Osteoblast (primary cell): ENCODE measurements at regions not wholly inside any gene's neighbourhood (a gene's known extent, or its start where the extent isn't known, plus 50 kb on each side); places are given as distances from the start of the nearest gene placed in this dataset.

ENCODE experiments used
- DNase-seq: peaks from one replicate; pipeline ENCODE4 v3.0.0; 2011; ENCODE audit warnings: low spot score, mixed read lengths; ENCODE audit not compliant: insufficient read length; ENCODE audit errors: missing footprints
- H2AFZ ChIP-seq: 2 replicates; pipeline ENCODE4 v1.6.0; 2011; ENCODE audit warnings: mild to moderate bottlenecking, low read length
- H3K27ac ChIP-seq: 2 replicates; pipeline ENCODE4 v1.5.1; 2011; ENCODE audit warnings: mild to moderate bottlenecking, low read depth, low read length, moderate library complexity
- H3K27me3 ChIP-seq: 2 replicates; pipeline ENCODE4 v1.6.0; 2012; ENCODE audit warnings: mild to moderate bottlenecking, control low read depth, inconsistent platforms, low read length, moderate library complexity; ENCODE audit not compliant: insufficient read depth
- H3K36me3 ChIP-seq: 2 replicates; pipeline ENCODE4 v1.5.1; 2011; ENCODE audit warnings: mild to moderate bottlenecking, low read length, control low read depth, moderate library complexity; ENCODE audit not compliant: insufficient read depth
- H3K4me1 ChIP-seq: 2 replicates; pipeline ENCODE4 v1.5.1; 2011; ENCODE audit warnings: mild to moderate bottlenecking, low read length, control low read depth, moderate library complexity; ENCODE audit not compliant: insufficient read depth
- H3K4me2 ChIP-seq: 2 replicates; pipeline ENCODE4 v1.6.0; 2011; ENCODE audit warnings: mild to moderate bottlenecking, low read length; ENCODE audit not compliant: insufficient read depth
- H3K4me3 ChIP-seq: fragments of 200-600 bp; sonication (generic); 3 replicates; pipeline ENCODE4 v1.5.1; 2012; ENCODE audit warnings: mild to moderate bottlenecking, low read length, inconsistent platforms; ENCODE audit not compliant: insufficient read depth
- H3K79me2 ChIP-seq: 2 replicates; pipeline ENCODE4 v1.6.0; 2012; ENCODE audit warnings: mild to moderate bottlenecking, low read length, control low read depth, inconsistent platforms; ENCODE audit not compliant: insufficient read depth
- H3K9me3 ChIP-seq: 2 replicates; pipeline ENCODE4 v1.5.1; 2011; ENCODE audit warnings: low read depth, low read length, control low read depth
- H4K20me1 ChIP-seq: 2 replicates; pipeline ENCODE4 v1.6.0; 2012; ENCODE audit warnings: mild to moderate bottlenecking, low read length, control low read depth; ENCODE audit not compliant: insufficient read depth
- CTCF ChIP-seq: IDR thresholded peaks from 2 replicates; pipeline ENCODE4 v1.5.1; 2011; ENCODE audit warnings: mild to moderate bottlenecking, low read depth, low read length, moderate library complexity; ENCODE audit errors: extremely low read depth

GRCh38 chr6:167731216-167731615 lies 95.5 kb upstream of the AFDN start:
- H3K36me3 ChIP-seq, result no peaks in the 10 kb centered on the region
- H3K27ac ChIP-seq, result no peak overlapping the region
- no peaks in the 10 kb centered on the region for H3K79me2 ChIP-seq
- no peaks in the 10 kb centered on the region for H4K20me1 ChIP-seq
- H3K4me2 ChIP-seq, result no peak overlapping the region
- no peaks in the 10 kb centered on the region for H3K9me3 ChIP-seq
- H3K4me1 ChIP-seq, result no peaks in the 10 kb centered on the region
- no peak overlapping the region for H3K4me3 ChIP-seq
- H3K27me3 ChIP-seq, result no peaks in the 10 kb centered on the region
- TF ChIP-seq CTCF, result no peak
- DNase-seq, result no peak
- no peak overlapping the region for H2AFZ ChIP-seq

- DNase-seq, result no peak
- H3K9me3 ChIP-seq, result no peaks in the 10 kb centered on the region
Measured at GRCh38 chr6:167731731-167732422, 94.8 kb upstream of the AFDN start.

GRCh38 chr6:167733740-167734661 lies 92.7 kb upstream of the AFDN start:
- H3K4me2 ChIP-seq, result no peak overlapping the region
- no peak overlapping the region for H3K27ac ChIP-seq
- H3K27me3 ChIP-seq, result no peaks in the 10 kb centered on the region
- no peak for TF ChIP-seq CTCF
- no peak overlapping the region for H2AFZ ChIP-seq
- no peaks in the 10 kb centered on the region for H4K20me1 ChIP-seq
- no peaks in the 10 kb centered on the region for H3K4me1 ChIP-seq
- no peak overlapping the region for H3K4me3 ChIP-seq
- no peaks in the 10 kb centered on the region for H3K36me3 ChIP-seq
- no peaks in the 10 kb centered on the region for H3K79me2 ChIP-seq
- DNase-seq, result no peak
- H3K9me3 ChIP-seq, result no peaks in the 10 kb centered on the region

More at GRCh38 chr6:167731731-167732422, 94.8 kb upstream of the AFDN start:
- no peak overlapping the region for H3K4me2 ChIP-seq
- no peak overlapping the region for H3K27ac ChIP-seq
- no peaks in the 10 kb centered on the region for H3K27me3 ChIP-seq
- no peaks in the 10 kb centered on the region for H3K36me3 ChIP-seq
- H3K79me2 ChIP-seq, result no peaks in the 10 kb centered on the region
- H3K4me1 ChIP-seq, result no peaks in the 10 kb centered on the region
- no peak overlapping the region for H3K4me3 ChIP-seq
- H2AFZ ChIP-seq, result no peak overlapping the region
- no peaks in the 10 kb centered on the region for H4K20me1 ChIP-seq
- TF ChIP-seq CTCF, result no peak

- H3K9me3 ChIP-seq, result no peaks in the 10 kb centered on the region
Measured at GRCh38 chr6:167734662-167735083, 92.0 kb upstream of the AFDN start.

More at GRCh38 chr6:167734662-167735083, 92.0 kb upstream of the AFDN start:
- no peak overlapping the region for H3K4me2 ChIP-seq
- H4K20me1 ChIP-seq, result no peaks in the 10 kb centered on the region
- DNase-seq, result no peak
- TF ChIP-seq CTCF, result no peak
- H3K4me1 ChIP-seq, result no peaks in the 10 kb centered on the region
- no peak overlapping the region for H3K27ac ChIP-seq
- H3K27me3 ChIP-seq, result no peaks in the 10 kb centered on the region
- no peak overlapping the region for H2AFZ ChIP-seq
- H3K4me3 ChIP-seq, result no peak overlapping the region
- H3K36me3 ChIP-seq, result no peaks in the 10 kb centered on the region
- no peaks in the 10 kb centered on the region for H3K79me2 ChIP-seq
